K562 (cell line): ENCODE measurements at regions not wholly inside any gene's neighbourhood (a gene's known extent, or its start where the extent isn't known, plus 50 kb on each side); places are given as distances from the start of the nearest gene placed in this dataset.

Experiments used
- EP300 ChIP-seq: IDR thresholded peaks from 2 replicates; pipeline ENCODE4 v1.6.1; 2012; ENCODE audit warnings: low read length, improper control_type of control experiment
- HNRNPUL1 ChIP-seq: fragments of 200-400 bp; formaldehyde crosslinking; IDR thresholded peaks from 2 replicates; pipeline ENCODE4 v1.6.1; 2017; ENCODE audit warnings: low read length
- POLR2A ChIP-seq: fragments of 450-650 bp; conservative IDR thresholded peaks from 2 replicates; pipeline ENCODE4 v1.6.1; 2016
- ZNF253 ChIP-seq: fragments of 250-450 bp; sonication (Bioruptor Pico); conservative IDR thresholded peaks from 2 replicates; pipeline ENCODE4 v1.6.1; 2021; ENCODE audit warnings: mild to moderate bottlenecking
- ZNF274 ChIP-seq: IDR thresholded peaks from 2 replicates; pipeline ENCODE4 v1.6.1; 2011; ENCODE audit warnings: low read depth, mild to moderate bottlenecking, low read length, moderate library complexity, borderline replicate concordance
- ZNF75A ChIP-seq: fragments of 450-650 bp; formaldehyde crosslinking; IDR thresholded peaks from 2 replicates; pipeline ENCODE4 v1.4.0; 2020; ENCODE audit warnings: mild to moderate bottlenecking
- TF ChIP-seq, protein P1 (sequence below): sonication (generic); formaldehyde crosslinking; IDR thresholded peaks from 2 replicates; pipeline ENCODE4 v1.8.0; 2022; ENCODE audit warnings: mild to moderate bottlenecking, missing genetic modification reagents
- TF ChIP-seq, protein P2 (sequence below), 2 experiments: fragments of 450-650 bp; formaldehyde crosslinking in 1 of 2; IDR thresholded peaks; 2 replicates each; pipeline versions ENCODE4 v1.4.0 to v1.6.1; 2014 to 2020; ENCODE audit warnings: mild to moderate bottlenecking in 2 of 2, borderline replicate concordance in 1 of 2, low read depth in 1 of 2

DNA sequence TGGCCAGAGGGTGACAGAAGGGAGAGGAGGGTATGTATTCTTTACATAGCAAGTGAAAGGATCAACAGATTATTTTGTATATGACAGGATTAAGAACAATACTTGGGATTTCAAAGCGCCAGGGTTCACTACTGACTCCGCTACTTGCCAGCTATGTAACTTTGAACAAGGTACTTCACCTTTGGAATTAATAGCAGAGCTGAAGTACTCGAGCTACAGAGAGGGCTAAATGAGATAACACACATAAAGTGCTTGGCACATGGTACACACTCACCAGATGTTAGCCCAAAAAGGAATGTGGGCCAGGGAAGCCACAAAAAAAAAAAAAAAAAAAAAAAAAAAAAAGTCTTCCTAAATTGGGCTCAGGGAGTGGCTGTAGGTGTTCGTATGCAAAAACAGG lies 408.4 kb downstream of the BUD13 start:
- no peak for TF ChIP-seq ZNF274
- TF ChIP-seq EP300: no peak
- TF ChIP-seq, protein P1, sequence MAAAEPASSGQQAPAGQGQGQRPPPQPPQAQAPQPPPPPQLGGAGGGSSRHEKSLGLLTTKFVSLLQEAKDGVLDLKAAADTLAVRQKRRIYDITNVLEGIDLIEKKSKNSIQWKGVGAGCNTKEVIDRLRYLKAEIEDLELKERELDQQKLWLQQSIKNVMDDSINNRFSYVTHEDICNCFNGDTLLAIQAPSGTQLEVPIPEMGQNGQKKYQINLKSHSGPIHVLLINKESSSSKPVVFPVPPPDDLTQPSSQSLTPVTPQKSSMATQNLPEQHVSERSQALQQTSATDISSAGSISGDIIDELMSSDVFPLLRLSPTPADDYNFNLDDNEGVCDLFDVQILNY (CRISPR knock-in tag): no peak
- no peak for TF ChIP-seq POLR2A
- TF ChIP-seq, protein P2, sequence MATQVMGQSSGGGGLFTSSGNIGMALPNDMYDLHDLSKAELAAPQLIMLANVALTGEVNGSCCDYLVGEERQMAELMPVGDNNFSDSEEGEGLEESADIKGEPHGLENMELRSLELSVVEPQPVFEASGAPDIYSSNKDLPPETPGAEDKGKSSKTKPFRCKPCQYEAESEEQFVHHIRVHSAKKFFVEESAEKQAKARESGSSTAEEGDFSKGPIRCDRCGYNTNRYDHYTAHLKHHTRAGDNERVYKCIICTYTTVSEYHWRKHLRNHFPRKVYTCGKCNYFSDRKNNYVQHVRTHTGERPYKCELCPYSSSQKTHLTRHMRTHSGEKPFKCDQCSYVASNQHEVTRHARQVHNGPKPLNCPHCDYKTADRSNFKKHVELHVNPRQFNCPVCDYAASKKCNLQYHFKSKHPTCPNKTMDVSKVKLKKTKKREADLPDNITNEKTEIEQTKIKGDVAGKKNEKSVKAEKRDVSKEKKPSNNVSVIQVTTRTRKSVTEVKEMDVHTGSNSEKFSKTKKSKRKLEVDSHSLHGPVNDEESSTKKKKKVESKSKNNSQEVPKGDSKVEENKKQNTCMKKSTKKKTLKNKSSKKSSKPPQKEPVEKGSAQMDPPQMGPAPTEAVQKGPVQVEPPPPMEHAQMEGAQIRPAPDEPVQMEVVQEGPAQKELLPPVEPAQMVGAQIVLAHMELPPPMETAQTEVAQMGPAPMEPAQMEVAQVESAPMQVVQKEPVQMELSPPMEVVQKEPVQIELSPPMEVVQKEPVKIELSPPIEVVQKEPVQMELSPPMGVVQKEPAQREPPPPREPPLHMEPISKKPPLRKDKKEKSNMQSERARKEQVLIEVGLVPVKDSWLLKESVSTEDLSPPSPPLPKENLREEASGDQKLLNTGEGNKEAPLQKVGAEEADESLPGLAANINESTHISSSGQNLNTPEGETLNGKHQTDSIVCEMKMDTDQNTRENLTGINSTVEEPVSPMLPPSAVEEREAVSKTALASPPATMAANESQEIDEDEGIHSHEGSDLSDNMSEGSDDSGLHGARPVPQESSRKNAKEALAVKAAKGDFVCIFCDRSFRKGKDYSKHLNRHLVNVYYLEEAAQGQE (IDR thresholded peaks at IDR 0.05; ENCODE audit: borderline replicate concordance): no peak
- TF ChIP-seq, protein P2 (CRISPR knock-in tag; IDR thresholded peaks at IDR 0.05; ENCODE audit: low read depth): no peak
- TF ChIP-seq ZNF75A (CRISPR knock-in tag): no peak
- no peak for TF ChIP-seq ZNF253
- TF ChIP-seq HNRNPUL1: no peak
